22Rv1 (cell line): ENCODE measurements at regions not wholly inside any gene's neighbourhood (a gene's known extent, or its start where the extent isn't known, plus 50 kb on each side); places are given as distances from the start of the nearest gene placed in this dataset.

Source experiments
- CTCF ChIP-seq: fragments of 450-650 bp; IDR thresholded peaks from 2 replicates; pipeline ENCODE4 v1.5.1; 2017; ENCODE audit warnings: mild to moderate bottlenecking
- ZFX ChIP-seq: fragments of 450-650 bp; IDR thresholded peaks from 2 replicates; pipeline ENCODE4 v1.6.1; 2017; ENCODE audit warnings: antibody characterized with exemption, borderline replicate concordance

GRCh38 chr2:138095336-138095735 is 131.1 kb downstream of the HNMT start:
- TF ChIP-seq CTCF (no peak), ZFX (no peak)
